Fibroblast of lung (primary cell): ENCODE measurements at regions not wholly inside any gene's neighbourhood (a gene's known extent, or its start where the extent isn't known, plus 50 kb on each side); places are given as distances from the start of the nearest gene placed in this dataset.

ENCODE experiments used
- DNase-seq, 2 donors: peaks; one replicate each; pipeline versions ENCODE4 v3.0.0 to v3.0.0-alpha.2; 2010; ENCODE audit warnings: low read depth in 2 of 2
- H2AFZ ChIP-seq: 2 replicates; pipeline ENCODE4 v1.5.1; 2012; ENCODE audit warnings: low read length, control low read depth, inconsistent platforms
- H3K27ac ChIP-seq: 2 replicates; pipeline ENCODE4 v1.5.1; 2011; ENCODE audit warnings: low read length, control low read depth; ENCODE audit not compliant: insufficient read depth
- H3K27me3 ChIP-seq: 2 replicates; pipeline ENCODE4 v1.5.1; 2011; ENCODE audit warnings: mild to moderate bottlenecking, low read length; ENCODE audit not compliant: control insufficient read depth, insufficient read depth
- H3K36me3 ChIP-seq: 2 replicates; pipeline ENCODE4 v1.5.1; 2011; ENCODE audit warnings: low read length; ENCODE audit not compliant: control insufficient read depth, insufficient read depth
- H3K4me1 ChIP-seq: 2 replicates; pipeline ENCODE4 v1.5.1; 2011; ENCODE audit warnings: low read length; ENCODE audit not compliant: control insufficient read depth, insufficient read depth; ENCODE audit errors: extremely low read depth
- H3K4me2 ChIP-seq: 2 replicates; pipeline ENCODE4 v1.5.1; 2011; ENCODE audit warnings: low read length, control low read depth; ENCODE audit not compliant: insufficient read depth; ENCODE audit errors: extremely low read depth
- H3K4me3 ChIP-seq, 4 experiments: fragments of 200-600 bp in 1 of 4; sonication (generic) in 1 of 4; replicated peaks in 1 of 4; 2 replicates each; pipeline ENCODE4 v1.5.1; 2011 to 2016; ENCODE audit warnings: low read length in 4 of 4, low read depth in 3 of 4, mild to moderate bottlenecking in 3 of 4, control low read depth in 2 of 4, inconsistent platforms in 1 of 4, mixed read lengths in 1 of 4; ENCODE audit not compliant: insufficient read depth in 1 of 4; ENCODE audit errors: control extremely low read depth in 1 of 4
- H3K79me2 ChIP-seq: 2 replicates; pipeline ENCODE4 v1.5.1; 2012; ENCODE audit warnings: mild to moderate bottlenecking, low read length, inconsistent platforms; ENCODE audit not compliant: control insufficient read depth, insufficient read depth
- H3K9ac ChIP-seq: 2 replicates; pipeline ENCODE4 v1.5.1; 2011; ENCODE audit warnings: mild to moderate bottlenecking, low read length, control low read depth; ENCODE audit not compliant: insufficient read depth
- H3K9me3 ChIP-seq: 2 replicates; pipeline ENCODE4 v1.5.1; 2012; ENCODE audit warnings: low read depth, low read length; ENCODE audit not compliant: control insufficient read depth, insufficient read depth
- H4K20me1 ChIP-seq: 2 replicates; pipeline ENCODE4 v1.5.1; 2011; ENCODE audit warnings: low read length; ENCODE audit not compliant: control insufficient read depth, insufficient read depth; ENCODE audit errors: extremely low read depth
- EZH2 ChIP-seq: IDR thresholded peaks from 2 replicates; pipeline ENCODE4 v1.5.1; 2012; ENCODE audit warnings: low read length, control low read depth, mild to moderate bottlenecking; ENCODE audit errors: missing control alignments
- TF ChIP-seq, protein P1 (sequence below), 2 donors: IDR thresholded peaks in 1 of 2; conservative IDR thresholded peaks in 1 of 2; 1 replicate in 1 of 2; 2 replicates in 1 of 2; pipeline ENCODE4 v1.5.1; 2011 to 2012; ENCODE audit warnings: low read length in 2 of 2, control low read depth in 1 of 2, inconsistent platforms in 1 of 2, low read depth in 1 of 2, mild to moderate bottlenecking in 1 of 2

- Histone ChIP-seq H4K20me1 (no peaks in the 10 kb centered on the region), H2AFZ (no peak overlapping the region), H3K4me2 (no peak overlapping the region), H3K4me3 (no peak overlapping the region), H3K4me1 (no peaks in the 10 kb centered on the region), H3K9ac (no peak overlapping the region), H3K9me3 (no peaks in the 10 kb centered on the region), H3K27ac (no peak overlapping the region), H3K27me3 (no peaks in the 10 kb centered on the region), H3K36me3 (no peaks in the 10 kb centered on the region), H3K79me2 (no peaks in the 10 kb centered on the region)
- DNase-seq: no peak
- TF ChIP-seq, protein P1, sequence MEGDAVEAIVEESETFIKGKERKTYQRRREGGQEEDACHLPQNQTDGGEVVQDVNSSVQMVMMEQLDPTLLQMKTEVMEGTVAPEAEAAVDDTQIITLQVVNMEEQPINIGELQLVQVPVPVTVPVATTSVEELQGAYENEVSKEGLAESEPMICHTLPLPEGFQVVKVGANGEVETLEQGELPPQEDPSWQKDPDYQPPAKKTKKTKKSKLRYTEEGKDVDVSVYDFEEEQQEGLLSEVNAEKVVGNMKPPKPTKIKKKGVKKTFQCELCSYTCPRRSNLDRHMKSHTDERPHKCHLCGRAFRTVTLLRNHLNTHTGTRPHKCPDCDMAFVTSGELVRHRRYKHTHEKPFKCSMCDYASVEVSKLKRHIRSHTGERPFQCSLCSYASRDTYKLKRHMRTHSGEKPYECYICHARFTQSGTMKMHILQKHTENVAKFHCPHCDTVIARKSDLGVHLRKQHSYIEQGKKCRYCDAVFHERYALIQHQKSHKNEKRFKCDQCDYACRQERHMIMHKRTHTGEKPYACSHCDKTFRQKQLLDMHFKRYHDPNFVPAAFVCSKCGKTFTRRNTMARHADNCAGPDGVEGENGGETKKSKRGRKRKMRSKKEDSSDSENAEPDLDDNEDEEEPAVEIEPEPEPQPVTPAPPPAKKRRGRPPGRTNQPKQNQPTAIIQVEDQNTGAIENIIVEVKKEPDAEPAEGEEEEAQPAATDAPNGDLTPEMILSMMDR (conservative IDR thresholded peaks at IDR 0.05 in 1 of 2, IDR thresholded peaks at IDR 0.05 in 1 of 2; ENCODE audit: low read depth in 1 of 2, low read length in 2 of 2): no peak
- TF ChIP-seq EZH2: no peak
Measured at GRCh38 chr6:165047952-165048351, 261.5 kb downstream of the C6orf118 start.

- Histone ChIP-seq H3K27ac (no peak overlapping the region), H2AFZ (no peak overlapping the region), H3K27me3 (no peaks in the 10 kb centered on the region), H3K4me2 (no peak overlapping the region), H4K20me1 (no peaks in the 10 kb centered on the region), H3K9ac (no peak overlapping the region), H3K4me3 (no peak overlapping the region), H3K9me3 (no peaks in the 10 kb centered on the region), H3K4me1 (no peaks in the 10 kb centered on the region), H3K79me2 (no peaks in the 10 kb centered on the region), H3K36me3 (no peaks in the 10 kb centered on the region)
- TF ChIP-seq, protein P1 (conservative IDR thresholded peaks at IDR 0.05 in 1 of 2, IDR thresholded peaks at IDR 0.05 in 1 of 2; ENCODE audit: low read depth in 1 of 2, low read length in 2 of 2): no peak
- no peak for TF ChIP-seq EZH2
- DNase-seq: peak in 1 of 2 donors; percentile 15
Measured at GRCh38 chr6:165045631-165046030, 263.8 kb downstream of the C6orf118 start.

DNA sequence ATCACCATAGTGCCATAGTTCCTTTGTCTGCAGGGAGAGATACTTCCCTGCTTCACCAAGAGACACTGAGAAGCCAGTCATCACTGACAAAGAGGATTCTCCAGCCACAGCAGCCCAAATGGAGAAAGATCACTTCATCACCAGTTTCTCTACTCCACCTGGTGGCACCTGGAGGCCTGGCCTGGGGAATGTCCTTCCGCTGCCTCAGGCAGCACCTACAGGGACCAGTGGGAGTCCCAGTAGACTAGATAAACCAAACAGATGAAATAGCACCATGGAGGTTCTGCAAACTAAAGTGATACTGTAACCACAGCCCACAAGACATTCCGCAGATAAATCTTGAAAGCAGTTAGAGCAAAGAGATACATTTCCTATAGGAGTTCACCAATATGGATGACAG is 266.5 kb downstream of the C6orf118 start:
- no peaks in the 10 kb centered on the region for H3K9me3 ChIP-seq
- H3K4me2 ChIP-seq: no peak overlapping the region
- no peak overlapping the region for H3K27ac ChIP-seq
- H4K20me1 ChIP-seq: no peaks in the 10 kb centered on the region
- no peaks in the 10 kb centered on the region for H3K27me3 ChIP-seq
- no peaks in the 10 kb centered on the region for H3K79me2 ChIP-seq
- no peak overlapping the region for H3K4me3 ChIP-seq
- no peak overlapping the region for H2AFZ ChIP-seq
- TF ChIP-seq, protein P1 (conservative IDR thresholded peaks at IDR 0.05 in 1 of 2, IDR thresholded peaks at IDR 0.05 in 1 of 2; ENCODE audit: low read depth in 1 of 2, low read length in 2 of 2): no peak
- TF ChIP-seq EZH2: no peak
- no peaks in the 10 kb centered on the region for H3K36me3 ChIP-seq
- no peaks in the 10 kb centered on the region for H3K4me1 ChIP-seq
- H3K9ac ChIP-seq: no peak overlapping the region
- DNase-seq: no peak
